HUDEP-2 (cell line): ENCODE measurements at regions not wholly inside any gene's neighbourhood (a gene's known extent, or its start where the extent isn't known, plus 50 kb on each side); places are given as distances from the start of the nearest gene placed in this dataset.

Experiments used
- DNase-seq, 76 experiments: peaks; one replicate each; lab custom pipeline; 2025; ENCODE audit not compliant: unreplicated experiment in 76 of 76; lab: John Stamatoyannopoulos, UW

- no peak for DNase-seq
Measured at GRCh38 chr3:6223572-6223971, 637.3 kb upstream of the GRM7 start.

DNA sequence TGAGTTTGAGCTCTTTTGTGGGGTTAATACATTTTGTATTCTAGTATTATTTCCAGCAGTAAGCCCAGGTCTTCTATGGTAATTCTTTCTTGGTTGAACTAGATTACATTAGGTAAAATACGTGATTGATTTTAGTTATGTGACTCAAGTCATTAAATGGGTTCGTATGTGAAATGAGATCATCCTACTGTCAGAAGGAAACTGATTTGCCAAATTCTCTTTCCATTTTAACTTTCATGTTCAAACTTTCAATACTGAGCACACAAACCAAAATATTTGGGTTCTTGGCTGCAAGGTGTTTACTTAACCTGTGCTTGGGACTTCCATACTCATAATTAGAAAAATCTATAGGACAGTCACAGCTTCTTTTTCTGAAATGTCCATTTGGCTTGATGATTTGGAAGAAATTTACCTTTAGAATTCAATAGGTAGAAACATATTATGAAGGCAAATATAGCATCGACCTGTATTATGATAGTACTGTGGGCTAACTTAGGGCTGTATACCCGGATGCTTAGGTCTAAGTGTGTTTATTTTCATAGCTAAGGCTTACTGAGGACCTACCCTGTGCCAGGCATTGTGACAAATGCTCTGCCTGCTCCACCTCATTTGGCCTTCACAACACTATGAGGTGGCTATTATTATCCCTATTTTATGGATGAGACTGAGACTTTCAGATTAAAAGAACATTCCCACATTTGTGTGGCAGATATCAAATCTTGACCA, 631.8 kb upstream of the GRM7 start:
- no peak for DNase-seq

DNA sequence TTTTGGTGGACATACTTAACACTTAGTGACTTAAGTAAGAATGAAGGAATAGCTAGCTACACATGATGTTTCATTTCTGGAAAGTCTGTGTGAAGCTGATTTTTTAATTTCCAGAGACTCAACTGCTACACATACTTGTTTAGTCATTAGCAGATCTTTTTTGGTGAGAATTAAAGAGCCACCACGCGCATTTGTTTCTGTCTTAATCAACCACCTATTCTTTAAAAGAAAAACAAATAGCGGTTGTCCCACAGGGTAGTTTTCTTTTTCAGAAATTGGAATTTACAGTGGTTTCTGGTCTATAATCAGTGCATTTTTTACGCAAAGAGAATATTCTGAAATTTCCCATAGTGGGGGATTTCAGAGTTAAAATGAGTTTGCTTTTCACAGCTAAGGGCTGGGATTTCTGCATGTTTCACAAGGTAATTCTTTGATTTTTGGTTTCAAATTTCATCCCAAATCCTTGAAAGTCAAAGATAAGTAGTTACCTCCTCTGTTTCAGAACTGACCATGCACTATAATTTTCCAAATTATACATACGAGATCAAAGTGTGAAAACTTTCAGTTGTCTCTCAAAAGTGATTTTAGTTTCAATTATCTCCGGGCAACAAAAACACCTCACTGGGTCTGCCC, 631.0 kb upstream of the GRM7 start:
- no peak for DNase-seq

GRCh38 chr3:6242104-6242503, 618.8 kb upstream of the GRM7 start:
- no peak for DNase-seq

- DNase-seq = no peak
Measured at GRCh38 chr3:6248528-6248927, 612.4 kb upstream of the GRM7 start.

GRCh38 chr3:6249679-6250078, 611.2 kb upstream of the GRM7 start:
- no peak for DNase-seq

DNA sequence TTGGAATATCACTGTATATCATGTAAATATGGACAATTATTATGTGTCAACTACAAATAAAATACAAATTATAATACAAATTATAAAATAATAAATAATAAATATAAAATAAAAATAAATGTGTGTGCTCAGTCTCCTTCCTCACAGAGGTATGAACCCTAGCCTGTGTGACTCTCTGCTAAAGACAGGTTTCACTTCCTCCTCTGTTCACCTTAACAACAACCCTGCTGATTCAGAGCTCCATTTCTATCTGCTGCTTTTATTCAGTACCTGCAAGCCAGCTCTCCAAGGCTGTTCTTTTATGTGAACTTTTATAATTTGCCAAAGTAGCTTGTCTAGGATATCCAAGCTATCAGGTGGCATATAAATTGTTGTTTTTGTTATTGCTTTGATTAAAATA, 610.7 kb upstream of the GRM7 start:
- DNase-seq = no peak

DNA sequence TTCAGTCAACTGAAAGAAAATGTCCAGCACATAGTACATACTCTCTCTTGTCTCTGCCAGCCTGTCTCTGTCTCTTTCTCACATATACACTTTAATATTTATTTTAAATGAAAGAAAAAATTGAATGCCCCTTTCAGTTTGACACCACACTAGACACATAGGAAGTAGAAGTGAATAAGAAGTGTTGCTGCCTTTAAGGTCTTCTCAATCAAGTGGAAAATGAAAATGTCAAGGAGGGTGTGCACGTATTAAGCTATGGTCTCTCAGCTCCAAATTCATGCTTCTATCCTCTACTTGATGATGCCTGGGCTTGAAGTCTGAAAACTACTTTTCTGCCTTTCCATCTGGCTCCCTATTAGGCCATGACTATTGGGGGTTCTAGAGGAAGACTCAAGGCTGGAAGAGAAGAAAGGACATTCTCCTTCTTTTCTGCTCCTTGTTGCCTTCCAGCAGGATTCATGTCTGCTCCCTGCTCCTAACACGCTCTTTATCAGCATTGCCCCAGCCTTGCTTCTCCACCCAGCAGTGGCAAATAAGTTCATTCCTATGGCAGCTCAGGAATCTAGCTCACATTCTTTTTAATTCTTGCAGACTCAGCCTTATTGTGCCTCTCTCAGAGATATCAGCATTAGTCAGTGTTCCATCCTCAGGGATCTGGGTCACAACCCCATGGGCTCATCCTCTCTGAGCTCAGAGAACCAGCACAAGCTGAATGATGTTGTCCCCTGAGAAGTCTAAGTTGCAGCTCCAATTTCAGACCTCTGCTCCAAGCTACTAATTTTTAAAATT, 609.1 kb upstream of the GRM7 start:
- no peak for DNase-seq

DNA sequence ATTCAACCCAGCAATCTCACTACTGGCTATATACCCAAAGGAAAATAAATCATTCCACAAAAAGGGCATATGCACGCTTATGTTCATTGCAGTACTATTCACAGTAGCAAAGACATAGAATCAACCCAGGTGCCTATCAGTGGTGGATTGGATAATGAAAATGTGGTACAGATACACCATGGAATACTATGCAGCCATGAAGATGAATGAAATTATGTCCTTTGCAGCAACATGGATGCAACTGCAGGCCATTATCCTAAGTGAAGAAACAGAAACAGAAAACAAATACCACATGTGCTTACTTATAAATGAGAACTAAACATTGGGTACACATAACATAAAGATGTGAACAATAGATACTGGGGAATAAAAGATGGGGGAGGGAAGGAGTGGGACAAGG, 606.4 kb upstream of the GRM7 start:
- DNase-seq = no peak

DNA sequence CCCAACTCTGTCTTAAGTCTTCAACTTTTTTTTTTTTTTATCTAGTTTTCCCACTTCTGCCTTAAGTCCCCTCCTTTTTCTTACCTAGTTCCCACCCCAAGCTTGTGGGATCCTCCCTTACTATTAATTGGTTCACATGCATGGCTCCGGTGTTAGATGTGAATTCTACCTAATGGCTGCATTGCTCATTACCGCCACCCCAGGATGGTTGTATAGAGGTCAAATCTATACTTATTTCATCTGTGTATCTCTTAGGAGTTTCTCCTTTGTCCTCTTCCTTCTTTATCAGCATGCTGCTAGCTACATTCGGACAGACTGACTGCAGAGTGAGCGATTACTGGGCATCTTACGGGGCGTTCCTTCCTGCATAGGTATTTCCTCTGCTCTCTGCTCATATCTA, 605.7 kb upstream of the GRM7 start:
- no peak for DNase-seq

DNA sequence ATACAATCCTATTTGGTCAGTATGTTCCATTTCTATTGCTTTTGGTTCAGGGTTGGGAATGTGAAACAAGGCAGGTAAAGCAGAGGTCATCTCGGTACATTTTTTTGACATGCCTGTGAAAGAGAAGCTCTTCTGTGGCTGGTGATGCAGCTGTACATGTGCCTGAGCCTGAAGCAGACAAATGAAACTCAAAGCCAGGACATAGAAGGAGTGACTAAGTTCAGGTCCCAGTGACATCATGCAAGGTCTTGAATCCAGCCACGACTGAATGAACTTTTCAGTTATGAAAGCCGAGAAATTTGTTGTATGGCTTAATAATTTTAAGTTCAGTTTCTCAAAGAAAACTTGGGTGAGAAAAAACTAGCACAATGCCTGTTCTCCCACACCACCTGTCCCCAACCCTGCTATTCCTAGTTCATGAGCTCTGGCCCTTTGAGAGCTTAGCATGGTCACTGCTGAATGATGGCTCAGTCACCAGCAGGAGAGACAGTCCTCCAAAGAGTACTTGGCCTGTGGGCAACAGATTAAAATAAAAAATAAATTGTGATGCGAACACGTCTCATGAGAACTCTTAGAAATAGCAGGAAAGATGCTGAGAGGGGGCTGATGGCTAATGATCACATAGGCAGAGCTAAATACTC, 600.2 kb upstream of the GRM7 start:
- DNase-seq = no peak

DNA sequence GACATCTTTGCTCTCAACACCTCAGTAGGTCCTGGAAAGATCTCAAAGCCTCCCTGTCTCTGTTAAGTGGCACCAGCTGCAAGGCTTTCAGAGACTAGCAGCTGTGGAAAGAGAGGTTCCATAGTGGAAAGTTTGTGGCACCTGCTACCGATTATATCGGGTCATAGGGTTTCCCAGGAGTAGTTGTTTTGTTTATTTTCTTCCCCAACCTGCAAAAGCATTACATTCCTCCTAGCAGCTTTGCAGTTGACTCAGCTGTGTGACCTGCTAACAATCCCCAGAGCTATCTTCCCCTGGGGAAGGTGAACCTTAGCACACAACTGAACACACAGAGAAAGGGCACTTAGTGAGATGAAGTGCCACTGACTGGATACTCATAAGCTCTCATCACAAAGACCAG, 598.9 kb upstream of the GRM7 start:
- DNase-seq = no peak

- DNase-seq = no peak
Measured at GRCh38 chr3:6264036-6264435, 596.9 kb upstream of the GRM7 start.

- no peak for DNase-seq
Measured at GRCh38 chr3:6264906-6265305, 596.0 kb upstream of the GRM7 start.

DNA sequence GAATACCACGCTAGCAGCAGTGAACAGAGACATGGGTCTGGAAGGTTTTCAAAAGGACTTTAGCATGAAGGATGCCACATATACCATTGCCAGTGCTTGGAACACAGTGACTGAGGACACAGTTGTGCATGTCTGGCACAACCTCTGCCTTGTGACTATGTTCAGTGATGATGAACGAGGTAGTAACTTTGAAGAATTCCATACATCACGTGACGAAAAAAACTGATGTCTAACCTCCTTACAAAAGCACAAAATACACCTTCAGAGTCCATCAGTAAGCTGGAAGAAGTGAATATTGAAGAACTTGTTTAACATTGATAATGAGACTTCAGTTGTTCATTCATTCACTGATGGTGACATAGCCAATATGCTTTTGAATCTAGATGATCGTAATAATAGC, 594.8 kb upstream of the GRM7 start:
- DNase-seq = no peak

- DNase-seq = no peak
Measured at GRCh38 chr3:6273878-6274277, 587.0 kb upstream of the GRM7 start.

GRCh38 chr3:6281662-6282061, 579.3 kb upstream of the GRM7 start:
- DNase-seq = no peak

GRCh38 chr3:6282918-6283317, 578.0 kb upstream of the GRM7 start:
- DNase-seq = no peak

- DNase-seq = no peak
Measured at GRCh38 chr3:6287088-6287875, 573.6 kb upstream of the GRM7 start.

- DNase-seq = no peak
Measured at GRCh38 chr3:6301626-6302025, 559.3 kb upstream of the GRM7 start.

- no peak for DNase-seq
Measured at GRCh38 chr3:6315906-6316305, 545.0 kb upstream of the GRM7 start.
